ENCODE measurements at regions not wholly inside any gene's neighbourhood (a gene's known extent, or its start where the extent isn't known, plus 50 kb on each side); places are given as distances from the start of the nearest gene placed in this dataset.

GRCh38 chr18:78363556-78364387 lies 615.8 kb upstream of the SALL3 start:
- TF ChIP-seq CTCF (IDR thresholded peaks at IDR 0.05): no peak

- TF ChIP-seq CTCF (IDR thresholded peaks at IDR 0.05): no peak
Observed at GRCh38 chr18:78364388-78364960, 615.1 kb upstream of the SALL3 start.

GRCh38 chr18:78367996-78368395 lies 611.6 kb upstream of the SALL3 start:
- no peak for TF ChIP-seq CTCF (IDR thresholded peaks at IDR 0.05)

- TF ChIP-seq CTCF (IDR thresholded peaks at IDR 0.05): no peak
Observed at GRCh38 chr18:78368726-78369125, 610.9 kb upstream of the SALL3 start.

GRCh38 chr18:78376046-78376445 lies 603.6 kb upstream of the SALL3 start:
- TF ChIP-seq CTCF (IDR thresholded peaks at IDR 0.05): no peak

- TF ChIP-seq CTCF (IDR thresholded peaks at IDR 0.05): no peak
Observed at GRCh38 chr18:78378403-78378802, 601.2 kb upstream of the SALL3 start.

- TF ChIP-seq CTCF (IDR thresholded peaks at IDR 0.05): no peak
Observed at GRCh38 chr18:78378983-78379382, 600.6 kb upstream of the SALL3 start.

Measured in LNCAP (cell line).